Mesenchymal stem cell (in vitro differentiated cells and primary cell): ENCODE measurements at regions not wholly inside any gene's neighbourhood (a gene's known extent, or its start where the extent isn't known, plus 50 kb on each side); places are given as distances from the start of the nearest gene placed in this dataset.
A peak's percentile ranks its signal among the peaks of the same experiment; 100 is the strongest.

Source experiments
- DNase-seq: peaks from one replicate; pipeline ENCODE4 v3.0.0-alpha.2; 2013
- H2AFZ ChIP-seq: one replicate; pipeline ENCODE4 v1.6.1; 2013; ENCODE audit warnings: low read depth, mild to moderate bottlenecking, control low read depth, inconsistent platforms, low read length, moderate library complexity
- H2AK5ac ChIP-seq: 2 replicates; pipeline ENCODE4 v1.6.1; 2013; ENCODE audit warnings: low read length, moderate library complexity, mild to moderate bottlenecking, inconsistent platforms; ENCODE audit not compliant: severe bottlenecking
- H2BK120ac ChIP-seq: one replicate; pipeline ENCODE4 v1.6.1; 2013; ENCODE audit warnings: low read depth, mild to moderate bottlenecking, inconsistent platforms, low read length, moderate library complexity
- H2BK12ac ChIP-seq, 2 experiments: one replicate each; pipeline ENCODE4 v1.6.1; 2013; ENCODE audit warnings: inconsistent platforms in 2 of 2, low read length in 2 of 2, mild to moderate bottlenecking in 2 of 2, moderate library complexity in 2 of 2, control low read depth in 1 of 2
- H2BK15ac ChIP-seq: one replicate; pipeline ENCODE4 v1.6.1; 2013; ENCODE audit warnings: mild to moderate bottlenecking, low read depth, inconsistent platforms; ENCODE audit not compliant: poor library complexity, severe bottlenecking
- H2BK5ac ChIP-seq: 2 replicates; pipeline ENCODE4 v1.6.1; 2013; ENCODE audit warnings: low read depth, mild to moderate bottlenecking, low read length, control low read depth, inconsistent platforms; ENCODE audit not compliant: poor library complexity, severe bottlenecking
- H3K14ac ChIP-seq, 2 experiments: one replicate each; pipeline ENCODE4 v1.6.1; 2013; ENCODE audit warnings: inconsistent platforms in 2 of 2, low read length in 2 of 2, control low read depth in 1 of 2, mild to moderate bottlenecking in 1 of 2, moderate library complexity in 1 of 2
- H3K18ac ChIP-seq, 2 experiments: one replicate each; pipeline ENCODE4 v1.6.1; 2013; ENCODE audit warnings: inconsistent platforms in 2 of 2, low read length in 2 of 2, control low read depth in 1 of 2, low read depth in 1 of 2, mild to moderate bottlenecking in 1 of 2
- H3K23ac ChIP-seq, 2 experiments: one replicate each; pipeline ENCODE4 v1.6.1; 2013; ENCODE audit warnings: inconsistent platforms in 2 of 2, low read length in 2 of 2, mild to moderate bottlenecking in 2 of 2, moderate library complexity in 2 of 2, control low read depth in 1 of 2
- H3K27ac ChIP-seq: 2 replicates; pipeline ENCODE4 v1.5.1; 2013; ENCODE audit warnings: mild to moderate bottlenecking, moderate library complexity, low read length, control low read depth, inconsistent platforms; ENCODE audit not compliant: poor library complexity, severe bottlenecking
- H3K27me3 ChIP-seq, 2 experiments: 2 replicates each; pipeline versions ENCODE4 v1.6.1 to v1.7.0; 2013; ENCODE audit warnings: low read length in 2 of 2, mild to moderate bottlenecking in 2 of 2, moderate library complexity in 2 of 2, control low read depth in 1 of 2, inconsistent platforms in 1 of 2; ENCODE audit not compliant: control insufficient read depth in 1 of 2, insufficient read depth in 1 of 2
- H3K36me3 ChIP-seq, 2 experiments: 2 replicates each; pipeline versions ENCODE4 v1.6.1 to v1.7.0; 2013; ENCODE audit warnings: low read length in 2 of 2, control low read depth in 1 of 2, inconsistent platforms in 1 of 2, low read depth in 1 of 2, mild to moderate bottlenecking in 1 of 2; ENCODE audit not compliant: insufficient read depth in 2 of 2, control insufficient read depth in 1 of 2
- H3K4ac ChIP-seq, 2 experiments: one replicate each; pipeline ENCODE4 v1.6.1; 2013; ENCODE audit warnings: inconsistent platforms in 2 of 2, low read length in 2 of 2, mild to moderate bottlenecking in 2 of 2, moderate library complexity in 2 of 2, control low read depth in 1 of 2, low read depth in 1 of 2
- H3K4me1 ChIP-seq: 2 replicates; pipeline ENCODE4 v1.6.1; 2013; ENCODE audit warnings: low read depth, low read length, control low read depth; ENCODE audit not compliant: control insufficient read depth, insufficient read depth
- H3K4me2 ChIP-seq: 2 replicates; pipeline ENCODE4 v1.6.1; 2013; ENCODE audit warnings: low read length, mild to moderate bottlenecking, inconsistent platforms; ENCODE audit not compliant: poor library complexity, severe bottlenecking
- H3K4me3 ChIP-seq, 2 experiments: 2 replicates each; pipeline versions ENCODE4 v1.5.1 to v1.7.0; 2013; ENCODE audit warnings: low read length in 2 of 2, mild to moderate bottlenecking in 2 of 2, control low read depth in 1 of 2, low read depth in 1 of 2; ENCODE audit not compliant: insufficient read depth in 1 of 2
- H3K79me1 ChIP-seq: replicated peaks from 2 replicates; pipeline ENCODE4 v1.6.1; 2013; ENCODE audit warnings: mild to moderate bottlenecking, control low read depth, low read length, inconsistent platforms; ENCODE audit not compliant: poor library complexity, severe bottlenecking
- H3K9ac ChIP-seq: 2 replicates; pipeline ENCODE4 v1.7.0; 2013; ENCODE audit warnings: mild to moderate bottlenecking, low read length, moderate library complexity
- H3K9me3 ChIP-seq: 2 replicates; pipeline ENCODE4 v1.7.0; 2013; ENCODE audit warnings: mild to moderate bottlenecking, low read length; ENCODE audit not compliant: control insufficient read depth
- H4K8ac ChIP-seq: one replicate; pipeline ENCODE4 v1.6.1; 2013; ENCODE audit warnings: inconsistent platforms, mild to moderate bottlenecking, low read length, moderate library complexity
- H4K91ac ChIP-seq: one replicate; pipeline ENCODE4 v1.6.1; 2013; ENCODE audit warnings: mild to moderate bottlenecking, low read length, inconsistent platforms
- WGBS: methylation state at CpG from one replicate; pipeline ENCODE4 v1.1.7; 2013; ENCODE audit warnings: mixed read lengths; 5-methylcytosine and 5-hydroxymethylcytosine counted together

DNA sequence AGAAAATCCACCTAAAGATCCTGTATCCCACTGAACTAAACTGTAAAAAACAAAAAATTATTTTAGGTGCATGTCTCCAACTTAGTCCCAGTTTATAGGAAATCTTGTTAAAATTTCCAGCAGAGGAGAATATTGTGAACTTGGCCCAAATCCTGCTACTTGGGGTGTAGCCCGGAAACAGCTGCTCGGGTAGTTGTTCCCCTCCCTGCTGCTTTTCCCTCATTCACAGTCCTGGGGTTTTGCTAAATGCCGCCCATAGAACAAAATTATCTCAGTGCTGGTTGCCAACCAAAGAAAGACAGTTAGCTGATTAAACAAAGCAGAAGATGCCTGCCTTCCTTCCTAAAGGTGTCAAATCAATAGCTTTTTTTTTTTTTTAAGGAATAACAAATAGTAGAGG, 330.5 kb upstream of the KLF12 start:
- Histone ChIP-seq H2BK120ac (no peak overlapping the region), H2BK5ac (no peak overlapping the region), H2BK12ac (no peak overlapping the region), H3K27me3 (no peaks in the 10 kb centered on the region), H2AFZ (no peak overlapping the region), H3K23ac (no peak overlapping the region), H4K91ac (no peak overlapping the region), H3K14ac (no peak overlapping the region), H3K9me3 (no peaks in the 10 kb centered on the region), H3K36me3 (no peaks in the 10 kb centered on the region), H3K4ac (no peak overlapping the region), H4K8ac (no peak overlapping the region), H3K79me1 (no peaks in the 10 kb centered on the region), H3K18ac (no peak overlapping the region), H2AK5ac (no peak overlapping the region), H3K4me2 (no peak overlapping the region), H3K27ac (no peak overlapping the region), H3K9ac (no peak overlapping the region), H3K4me3 (no peak overlapping the region), H3K4me1 (peaks cover 2% of the 10 kb centered on the region), H2BK15ac (no peak overlapping the region)
- 96% methylated on average over 3 of the region's 3 CpGs for WGBS
- no peak for DNase-seq

GRCh38 chr13:74461011-74461410, 326.8 kb upstream of the KLF12 start:
- 85% methylated on average over 1 of the region's 2 CpGs for WGBS
- Histone ChIP-seq H2AK5ac (no peak overlapping the region), H2AFZ (no peak overlapping the region), H3K27ac (no peak overlapping the region), H2BK12ac (no peak overlapping the region), H3K14ac (no peak overlapping the region), H3K23ac (no peak overlapping the region), H2BK15ac (no peak overlapping the region), H3K4ac (no peak overlapping the region), H4K91ac (no peak overlapping the region), H3K27me3 (no peaks in the 10 kb centered on the region), H3K4me2 (no peak overlapping the region), H3K4me1 (peaks cover 2% of the 10 kb centered on the region), H2BK120ac (no peak overlapping the region), H2BK5ac (no peak overlapping the region), H3K18ac (no peak overlapping the region), H4K8ac (no peak overlapping the region), H3K4me3 (no peak overlapping the region), H3K9ac (no peak overlapping the region), H3K79me1 (no peaks in the 10 kb centered on the region), H3K36me3 (no peaks in the 10 kb centered on the region), H3K9me3 (peaks cover 8% of the 10 kb centered on the region)
- DNase-seq = no peak

DNA sequence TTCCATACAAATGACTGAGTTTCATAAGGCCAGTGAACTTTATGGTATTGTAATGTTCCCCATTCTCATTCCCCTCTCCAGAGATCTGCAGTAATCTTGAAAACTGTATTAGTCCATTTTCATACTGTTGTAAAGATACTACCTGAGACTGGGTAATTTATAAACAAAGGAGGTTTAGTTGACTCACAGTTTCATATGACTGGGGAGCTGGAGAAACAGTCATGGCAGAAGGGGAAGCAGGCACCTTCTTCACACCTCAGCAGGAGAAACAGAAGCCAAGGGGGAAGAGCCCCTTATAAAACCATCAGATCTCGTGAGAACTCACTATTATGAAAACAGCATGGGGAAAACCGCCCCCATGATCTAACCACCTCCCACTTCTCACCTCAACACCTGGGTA, 318.7 kb upstream of the KLF12 start:
- no peak overlapping the region for H2AK5ac ChIP-seq
- no peak overlapping the region for H3K4ac ChIP-seq
- no peak overlapping the region for H3K23ac ChIP-seq
- H3K14ac ChIP-seq = no peak overlapping the region
- H3K4me3 ChIP-seq = no peak overlapping the region
- H2BK12ac ChIP-seq = no peak overlapping the region
- no peaks in the 10 kb centered on the region for H3K4me1 ChIP-seq
- no peak overlapping the region for H3K18ac ChIP-seq
- no peaks in the 10 kb centered on the region for H3K79me1 ChIP-seq
- H2BK15ac ChIP-seq = no peak overlapping the region
- WGBS = 59% methylated on average over 2 of the region's 2 CpGs
- H3K36me3 ChIP-seq = no peaks in the 10 kb centered on the region
- H4K91ac ChIP-seq = no peak overlapping the region
- H2BK120ac ChIP-seq = no peak overlapping the region
- DNase-seq = no peak
- peaks cover 17% of the 10 kb centered on the region for H3K9me3 ChIP-seq
- H3K27ac ChIP-seq = no peak overlapping the region
- no peaks in the 10 kb centered on the region for H3K27me3 ChIP-seq
- H2BK5ac ChIP-seq = no peak overlapping the region
- no peak overlapping the region for H2AFZ ChIP-seq
- H3K9ac ChIP-seq = no peak overlapping the region
- H4K8ac ChIP-seq = no peak overlapping the region
- no peak overlapping the region for H3K4me2 ChIP-seq

DNA sequence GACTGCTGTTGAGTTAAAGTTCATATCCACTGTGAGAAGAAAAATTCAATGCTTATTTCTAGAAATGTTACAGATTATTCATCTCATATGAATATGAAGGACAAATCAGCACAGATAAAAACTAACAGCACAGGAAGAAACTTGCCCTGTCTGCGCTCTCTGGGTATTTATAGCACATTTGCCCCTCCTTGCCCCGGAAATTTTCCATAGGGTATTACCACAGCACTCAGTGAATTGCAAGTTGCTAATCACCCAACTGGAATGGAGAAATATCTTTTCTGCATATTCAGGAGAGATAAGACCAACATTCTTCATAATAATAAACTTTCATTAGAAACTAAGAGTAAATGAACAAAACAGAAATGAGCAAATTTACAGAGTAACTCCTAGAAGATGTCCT, 318.0 kb upstream of the KLF12 start:
- Histone ChIP-seq H4K91ac (no peak overlapping the region), H2AK5ac (no peak overlapping the region), H2BK15ac (no peak overlapping the region), H2AFZ (no peak overlapping the region), H4K8ac (no peak overlapping the region), H3K4ac (no peak overlapping the region), H3K9ac (no peak overlapping the region), H3K27ac (no peak overlapping the region), H3K18ac (no peak overlapping the region), H3K4me1 (no peaks in the 10 kb centered on the region), H2BK5ac (no peak overlapping the region), H3K14ac (no peak overlapping the region), H3K27me3 (no peaks in the 10 kb centered on the region), H3K79me1 (no peaks in the 10 kb centered on the region), H3K23ac (no peak overlapping the region), H2BK120ac (no peak overlapping the region), H2BK12ac (no peak overlapping the region), H3K36me3 (no peaks in the 10 kb centered on the region), H3K4me2 (no peak overlapping the region), H3K9me3 (peaks cover 12% of the 10 kb centered on the region), H3K4me3 (no peak overlapping the region)
- WGBS = 53% methylated on average over 2 of the region's 2 CpGs
- peak; percentile 22 for DNase-seq
